Right atrium auricular region (tissue), 2 donors: ENCODE measurements at regions not wholly inside any gene's neighbourhood (a gene's known extent, or its start where the extent isn't known, plus 50 kb on each side); places are given as distances from the start of the nearest gene placed in this dataset.

ENCODE experiments used
- DNase-seq: peaks from one replicate; pipeline ENCODE4 v3.0.0-alpha.2; 2019; ENCODE audit warnings: low spot score
- H3K27ac ChIP-seq, 2 donors: fragments of 200-600 bp; sonication (generic); 1 replicate in 1 of 2; 2 replicates in 1 of 2; pipeline ENCODE4 v1.5.1; 2016 to 2019
- H3K27me3 ChIP-seq, 2 donors: fragments of 200-600 bp; sonication (generic); one replicate each; pipeline versions ENCODE4 v1.5.1 to v1.6.0; 2017 to 2019
- H3K36me3 ChIP-seq: fragments of 200-600 bp; sonication (generic); one replicate; pipeline ENCODE4 v1.5.1; 2016
- H3K4me1 ChIP-seq, 2 donors: fragments of 200-600 bp; sonication (generic); one replicate each; pipeline versions ENCODE4 v1.5.1 to v1.6.0; 2017 to 2019
- H3K4me3 ChIP-seq, 2 donors: fragments of 200-600 bp; sonication (generic); 1 replicate in 1 of 2; 2 replicates in 1 of 2; pipeline ENCODE4 v1.5.1; 2017 to 2019; ENCODE audit warnings: mild to moderate bottlenecking in 1 of 2, moderate library complexity in 1 of 2
- H3K9me3 ChIP-seq, 2 donors: fragments of 200-600 bp; sonication (generic); one replicate each; pipeline ENCODE4 v1.5.1; 2019
- TF ChIP-seq, protein P1 (sequence below), 2 donors: fragments of 200-600 bp; sonication (generic); IDR thresholded peaks; one replicate each; pipeline ENCODE4 v1.5.1; 2019; ENCODE audit warnings: antibody characterized with exemption in 2 of 2

DNA sequence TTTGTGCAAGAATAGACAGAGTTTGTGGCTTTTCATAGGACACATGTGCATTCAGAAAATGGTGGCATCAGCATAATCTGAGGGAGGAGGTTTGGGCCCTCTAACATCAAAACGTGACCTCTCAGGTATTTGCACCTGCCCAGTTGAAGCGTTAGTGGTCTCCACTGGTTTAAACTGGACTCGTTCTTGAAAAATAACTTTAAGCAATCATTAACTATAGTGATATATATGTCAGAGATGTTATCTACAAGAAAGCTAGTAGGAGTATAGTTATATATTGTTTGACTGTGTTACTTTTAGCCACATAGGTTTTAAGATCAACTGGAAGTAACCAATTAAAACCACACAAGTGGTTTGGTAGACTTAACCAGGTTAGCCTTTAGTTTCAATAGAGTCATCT is 607.4 kb downstream of the MAFB start:
- no peak for DNase-seq
- no peaks in the 10 kb centered on the region for H3K9me3 ChIP-seq

GRCh38 chr20:40080041-40080652 is 608.9 kb downstream of the MAFB start:
- DNase-seq, result no peak
- TF ChIP-seq, protein P1, sequence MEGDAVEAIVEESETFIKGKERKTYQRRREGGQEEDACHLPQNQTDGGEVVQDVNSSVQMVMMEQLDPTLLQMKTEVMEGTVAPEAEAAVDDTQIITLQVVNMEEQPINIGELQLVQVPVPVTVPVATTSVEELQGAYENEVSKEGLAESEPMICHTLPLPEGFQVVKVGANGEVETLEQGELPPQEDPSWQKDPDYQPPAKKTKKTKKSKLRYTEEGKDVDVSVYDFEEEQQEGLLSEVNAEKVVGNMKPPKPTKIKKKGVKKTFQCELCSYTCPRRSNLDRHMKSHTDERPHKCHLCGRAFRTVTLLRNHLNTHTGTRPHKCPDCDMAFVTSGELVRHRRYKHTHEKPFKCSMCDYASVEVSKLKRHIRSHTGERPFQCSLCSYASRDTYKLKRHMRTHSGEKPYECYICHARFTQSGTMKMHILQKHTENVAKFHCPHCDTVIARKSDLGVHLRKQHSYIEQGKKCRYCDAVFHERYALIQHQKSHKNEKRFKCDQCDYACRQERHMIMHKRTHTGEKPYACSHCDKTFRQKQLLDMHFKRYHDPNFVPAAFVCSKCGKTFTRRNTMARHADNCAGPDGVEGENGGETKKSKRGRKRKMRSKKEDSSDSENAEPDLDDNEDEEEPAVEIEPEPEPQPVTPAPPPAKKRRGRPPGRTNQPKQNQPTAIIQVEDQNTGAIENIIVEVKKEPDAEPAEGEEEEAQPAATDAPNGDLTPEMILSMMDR (IDR thresholded peaks at IDR 0.05), result no peak
- no peaks in the 10 kb centered on the region for H3K9me3 ChIP-seq

More for the DNA sequence above, 607.4 kb downstream of the MAFB start:
- TF ChIP-seq, protein P1 (IDR thresholded peaks at IDR 0.05), result no peak
- H3K27ac ChIP-seq, result no peak overlapping the region
- no peaks in the 10 kb centered on the region for H3K4me1 ChIP-seq
- no peak overlapping the region for H3K4me3 ChIP-seq
- H3K36me3 ChIP-seq, result no peaks in the 10 kb centered on the region
- H3K27me3 ChIP-seq, result no peaks in the 10 kb centered on the region

DNA sequence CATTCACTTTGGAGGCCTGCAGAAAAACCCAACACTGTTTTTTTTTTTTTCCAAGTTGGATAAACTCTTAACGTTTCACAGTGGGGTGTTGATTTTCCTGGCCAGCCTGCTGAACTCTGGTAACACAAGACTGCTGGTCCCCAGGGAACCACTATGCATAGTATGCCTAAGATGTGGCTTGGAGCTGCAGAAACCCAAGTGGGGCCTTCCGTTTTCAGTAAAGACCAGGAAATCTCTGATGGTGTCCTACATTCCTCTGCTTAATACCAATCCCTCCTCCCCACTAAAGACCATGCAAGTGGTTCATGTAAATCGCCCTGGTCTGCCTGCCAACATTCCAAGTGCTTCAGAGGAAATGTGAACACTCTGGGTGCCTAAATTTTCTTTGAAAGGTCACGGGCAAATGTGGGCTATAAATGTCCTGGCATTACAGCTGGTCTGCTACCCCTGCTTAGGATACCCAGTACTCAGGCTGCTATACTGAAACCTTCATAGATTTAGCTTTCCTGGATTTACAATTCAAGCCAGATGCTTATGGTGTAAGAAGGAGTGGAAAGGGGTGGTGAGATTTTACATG is 615.4 kb downstream of the MAFB start:
- Histone ChIP-seq H3K9me3 (peaks cover 0 to 6% of the 10 kb centered on the region in 2 donors), H3K27me3 (no peaks in the 10 kb centered on the region), H3K4me3 (no peak overlapping the region), H3K36me3 (no peaks in the 10 kb centered on the region), H3K4me1 (peaks cover 0 to 6% of the 10 kb centered on the region in 2 donors), H3K27ac (no peak overlapping the region)
- TF ChIP-seq, protein P1 (IDR thresholded peaks at IDR 0.05), result no peak
- DNase-seq, result no peak

More at GRCh38 chr20:40080041-40080652, 608.9 kb downstream of the MAFB start:
- Histone ChIP-seq H3K4me1 (no peaks in the 10 kb centered on the region), H3K36me3 (no peaks in the 10 kb centered on the region), H3K27me3 (no peaks in the 10 kb centered on the region), H3K4me3 (no peak overlapping the region), H3K27ac (no peak overlapping the region)

DNA sequence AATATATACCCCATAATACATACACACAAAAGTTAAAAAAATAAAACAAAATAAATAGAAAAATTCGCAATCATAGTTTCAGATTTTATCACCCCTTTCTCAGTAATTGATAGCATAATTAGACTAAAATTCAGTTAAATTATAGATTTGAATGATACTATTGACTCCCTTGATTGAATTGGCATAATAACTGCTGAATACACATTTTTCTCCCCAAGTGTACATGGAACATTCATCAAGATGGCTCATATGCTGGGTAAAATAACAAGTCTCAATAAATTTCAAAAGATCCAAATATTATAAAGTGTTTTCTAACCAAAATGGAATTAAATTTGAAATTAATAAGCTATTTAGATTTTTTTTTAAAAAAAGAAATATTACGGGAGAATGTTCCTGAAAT is 616.1 kb downstream of the MAFB start:
- DNase-seq, result no peak
- H3K27ac ChIP-seq, result no peak overlapping the region
- no peaks in the 10 kb centered on the region for H3K36me3 ChIP-seq
- H3K9me3 ChIP-seq, result peaks cover 0 to 8% of the 10 kb centered on the region in 2 donors
- no peak overlapping the region for H3K4me3 ChIP-seq
- H3K4me1 ChIP-seq, result peaks cover 0 to 6% of the 10 kb centered on the region in 2 donors
- TF ChIP-seq, protein P1 (IDR thresholded peaks at IDR 0.05), result no peak
- H3K27me3 ChIP-seq, result no peaks in the 10 kb centered on the region

- no peaks in the 10 kb centered on the region for H3K27me3 ChIP-seq
These were observed 632.9 kb downstream of the MAFB start for GRCh38 chr20:40056171-40056570.

More at GRCh38 chr20:40056171-40056570, 632.9 kb downstream of the MAFB start:
- no peak for DNase-seq
- Histone ChIP-seq H3K27ac (no peak overlapping the region), H3K36me3 (no peaks in the 10 kb centered on the region), H3K4me1 (no peaks in the 10 kb centered on the region), H3K4me3 (no peak overlapping the region), H3K9me3 (no peaks in the 10 kb centered on the region)
- TF ChIP-seq, protein P1 (IDR thresholded peaks at IDR 0.05), result no peak
